Nephron (organoid): ENCODE measurements at regions not wholly inside any gene's neighbourhood (a gene's known extent, or its start where the extent isn't known, plus 50 kb on each side); places are given as distances from the start of the nearest gene placed in this dataset.

Experiments
- H3K27ac Mint-ChIP-seq, 3 experiments: 2 replicates each; pipeline ENCODE4 v1.8.0; 2020; ENCODE audit warnings: mixed read lengths in 3 of 3, mild to moderate bottlenecking in 2 of 3, moderate library complexity in 1 of 3
- H3K27me3 Mint-ChIP-seq: 2 replicates; pipeline ENCODE4 v1.8.0; 2021; ENCODE audit warnings: low read depth, mild to moderate bottlenecking, moderate library complexity, mixed read lengths
- H3K36me3 Mint-ChIP-seq: 2 replicates; pipeline ENCODE4 v1.8.0; 2020; ENCODE audit warnings: low read depth, mixed read lengths
- H3K4me1 Mint-ChIP-seq: 2 replicates; pipeline ENCODE4 v1.8.0; 2020; ENCODE audit warnings: mixed read lengths
- H3K4me3 Mint-ChIP-seq, 3 experiments: 2 replicates each; pipeline ENCODE4 v1.8.0; 2020; ENCODE audit warnings: mild to moderate bottlenecking in 3 of 3, mixed read lengths in 3 of 3, moderate library complexity in 2 of 3
- H3K9me3 Mint-ChIP-seq: 2 replicates; pipeline ENCODE4 v1.8.0; 2020; ENCODE audit warnings: mixed read lengths
- CTCF ChIP-seq, 3 experiments: fragments of 200-600 bp; sonication (generic); IDR thresholded peaks; one replicate each; pipeline ENCODE4 v1.5.0; 2021; ENCODE audit warnings: antibody characterized with exemption in 3 of 3; ENCODE audit not compliant: unreplicated experiment in 3 of 3

GRCh38 chr13:91228108-91228507 is 119.4 kb upstream of the MIR17HG start:
- H3K27ac Mint-ChIP-seq: no peak overlapping the region
- no peak for TF ChIP-seq CTCF (IDR thresholded peaks at IDR 0.05; ENCODE audit: unreplicated experiment in 3 of 3)

GRCh38 chr13:91228940-91229339 is 118.5 kb upstream of the MIR17HG start:
- H3K9me3 Mint-ChIP-seq: peaks cover 3% of the 10 kb centered on the region
- H3K27ac Mint-ChIP-seq: no peak overlapping the region
- peaks cover 4% of the 10 kb centered on the region for H3K36me3 Mint-ChIP-seq
- TF ChIP-seq CTCF (IDR thresholded peaks at IDR 0.05; ENCODE audit: unreplicated experiment in 3 of 3): no peak
- no peaks in the 10 kb centered on the region for H3K27me3 Mint-ChIP-seq
- no peak overlapping the region for H3K4me3 Mint-ChIP-seq
- H3K4me1 Mint-ChIP-seq: no peaks in the 10 kb centered on the region

More at GRCh38 chr13:91228108-91228507, 119.4 kb upstream of the MIR17HG start:
- no peaks in the 10 kb centered on the region for H3K4me1 Mint-ChIP-seq
- peaks cover 4% of the 10 kb centered on the region for H3K36me3 Mint-ChIP-seq
- H3K27me3 Mint-ChIP-seq: no peaks in the 10 kb centered on the region
- no peak overlapping the region for H3K4me3 Mint-ChIP-seq
- H3K9me3 Mint-ChIP-seq: peaks cover 3% of the 10 kb centered on the region

- Mint-ChIP-seq H3K9me3 (no peaks in the 10 kb centered on the region), H3K4me1 (no peaks in the 10 kb centered on the region)
- no peak for TF ChIP-seq CTCF (IDR thresholded peaks at IDR 0.05; ENCODE audit: unreplicated experiment in 3 of 3)
These were observed 114.8 kb upstream of the MIR17HG start for GRCh38 chr13:91232716-91233115.

GRCh38 chr13:91233291-91233690 is 114.2 kb upstream of the MIR17HG start:
- TF ChIP-seq CTCF (IDR thresholded peaks at IDR 0.05; ENCODE audit: unreplicated experiment in 3 of 3): no peak
- Mint-ChIP-seq H3K4me1 (no peaks in the 10 kb centered on the region), H3K4me3 (no peak overlapping the region), H3K27me3 (no peaks in the 10 kb centered on the region), H3K36me3 (no peaks in the 10 kb centered on the region), H3K9me3 (no peaks in the 10 kb centered on the region), H3K27ac (no peak overlapping the region)

More at GRCh38 chr13:91232716-91233115, 114.8 kb upstream of the MIR17HG start:
- H3K27me3 Mint-ChIP-seq: no peaks in the 10 kb centered on the region
- no peak overlapping the region for H3K27ac Mint-ChIP-seq
- H3K36me3 Mint-ChIP-seq: no peaks in the 10 kb centered on the region
- no peak overlapping the region for H3K4me3 Mint-ChIP-seq

- no peaks in the 10 kb centered on the region for H3K27me3 Mint-ChIP-seq
- no peak for TF ChIP-seq CTCF (IDR thresholded peaks at IDR 0.05; ENCODE audit: unreplicated experiment in 3 of 3)
These were observed 111.3 kb upstream of the MIR17HG start for GRCh38 chr13:91236182-91236581.

GRCh38 chr13:91236921-91237320 is 110.6 kb upstream of the MIR17HG start:
- H3K36me3 Mint-ChIP-seq: no peaks in the 10 kb centered on the region
- H3K4me1 Mint-ChIP-seq: no peaks in the 10 kb centered on the region
- no peaks in the 10 kb centered on the region for H3K27me3 Mint-ChIP-seq
- H3K4me3 Mint-ChIP-seq: no peak overlapping the region
- H3K27ac Mint-ChIP-seq: no peak overlapping the region
- peaks cover 10% of the 10 kb centered on the region for H3K9me3 Mint-ChIP-seq
- TF ChIP-seq CTCF (IDR thresholded peaks at IDR 0.05; ENCODE audit: unreplicated experiment in 3 of 3): no peak

More at GRCh38 chr13:91236182-91236581, 111.3 kb upstream of the MIR17HG start:
- peaks cover 4% of the 10 kb centered on the region for H3K9me3 Mint-ChIP-seq
- no peaks in the 10 kb centered on the region for H3K36me3 Mint-ChIP-seq
- no peak overlapping the region for H3K27ac Mint-ChIP-seq
- no peaks in the 10 kb centered on the region for H3K4me1 Mint-ChIP-seq
- no peak overlapping the region for H3K4me3 Mint-ChIP-seq
